GM19438 (cell line): ENCODE measurements at regions not wholly inside any gene's neighbourhood (a gene's known extent, or its start where the extent isn't known, plus 50 kb on each side); places are given as distances from the start of the nearest gene placed in this dataset.

Experiments used
- ATAC-seq: cut with Tn5 transposase; IDR thresholded peaks from one replicate; pipeline ENCODE4 v1.9.1; 2021; ENCODE audit warnings: low read depth; ENCODE audit not compliant: unreplicated experiment

DNA sequence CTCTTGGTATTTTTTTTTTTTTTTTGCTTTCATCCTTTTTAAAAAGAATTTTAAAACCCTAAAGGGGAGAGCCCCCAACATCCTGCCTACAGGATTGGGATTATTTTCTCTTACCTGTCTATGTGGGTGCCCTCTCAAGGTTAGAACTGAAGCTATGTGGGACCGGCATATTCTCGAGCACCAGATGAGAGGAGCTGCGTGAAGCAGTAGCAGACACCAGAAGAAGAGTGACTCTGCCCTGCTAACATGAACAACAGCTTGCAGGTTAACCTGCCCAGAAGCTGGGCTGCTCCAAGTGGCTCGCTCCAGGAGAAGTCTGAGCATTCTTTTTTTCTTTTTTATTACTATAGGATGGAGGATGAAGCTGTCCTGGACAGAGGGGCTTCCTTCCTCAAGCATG is 102.6 kb upstream of the SLC4A4 start:
- ATAC-seq, result no peak

DNA sequence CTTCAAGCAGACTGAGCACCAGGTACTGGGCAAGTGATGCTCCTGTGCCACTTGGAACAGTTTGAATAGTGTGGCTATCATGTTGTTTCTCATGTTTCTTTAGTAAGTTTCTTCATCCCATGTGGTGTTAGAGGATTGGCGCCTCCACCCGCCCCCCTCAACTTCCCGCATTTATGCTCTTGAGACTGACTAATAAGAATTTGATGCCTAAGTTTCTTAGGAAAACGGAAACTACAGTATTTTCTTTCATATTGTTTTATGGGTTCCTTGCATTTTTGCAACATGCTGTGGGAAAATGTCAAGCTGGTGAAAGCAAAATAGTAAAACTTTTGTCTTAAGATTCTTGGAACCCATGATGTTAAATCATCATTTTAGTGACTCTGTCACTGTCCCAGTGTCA is 101.2 kb upstream of the SLC4A4 start:
- no peak for ATAC-seq

DNA sequence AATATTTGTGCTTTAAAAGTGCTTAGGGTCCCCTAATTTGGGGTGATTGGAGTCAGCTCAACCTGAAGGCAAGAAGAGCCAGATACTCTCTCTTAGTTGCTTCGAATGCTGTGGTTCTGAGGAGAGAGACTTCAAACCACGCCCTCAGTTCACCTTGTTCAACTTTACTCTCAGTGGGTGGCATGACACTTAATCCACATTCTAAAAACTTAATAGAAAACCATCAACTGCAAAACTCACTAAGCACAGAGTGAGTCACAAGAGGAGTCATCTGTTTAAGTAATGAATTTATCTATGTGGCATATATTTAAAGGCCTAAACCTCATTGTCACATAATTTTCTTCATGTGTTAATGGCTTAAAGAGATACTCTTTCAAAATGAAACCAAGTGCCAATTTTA is 99.5 kb upstream of the SLC4A4 start:
- ATAC-seq, result no peak

DNA sequence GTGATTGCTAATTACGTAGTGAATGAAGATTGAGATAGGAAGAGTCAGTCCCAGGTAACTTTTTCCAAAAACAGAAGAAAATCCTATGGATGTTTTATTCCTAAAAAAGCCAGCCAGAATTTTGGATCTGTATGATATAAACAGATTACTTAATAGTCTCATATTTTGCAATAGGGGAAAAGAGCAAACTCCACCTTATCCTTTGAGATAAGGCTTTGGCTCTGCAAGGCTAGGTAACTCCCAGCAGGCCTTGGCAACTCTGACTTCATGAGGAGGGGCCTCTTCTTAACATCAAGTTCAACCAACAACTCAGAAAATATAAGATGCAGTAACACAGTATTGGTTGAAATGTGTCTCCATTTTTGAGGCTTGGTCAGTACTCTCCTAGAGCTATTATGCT is 98.7 kb upstream of the SLC4A4 start:
- no peak for ATAC-seq

DNA sequence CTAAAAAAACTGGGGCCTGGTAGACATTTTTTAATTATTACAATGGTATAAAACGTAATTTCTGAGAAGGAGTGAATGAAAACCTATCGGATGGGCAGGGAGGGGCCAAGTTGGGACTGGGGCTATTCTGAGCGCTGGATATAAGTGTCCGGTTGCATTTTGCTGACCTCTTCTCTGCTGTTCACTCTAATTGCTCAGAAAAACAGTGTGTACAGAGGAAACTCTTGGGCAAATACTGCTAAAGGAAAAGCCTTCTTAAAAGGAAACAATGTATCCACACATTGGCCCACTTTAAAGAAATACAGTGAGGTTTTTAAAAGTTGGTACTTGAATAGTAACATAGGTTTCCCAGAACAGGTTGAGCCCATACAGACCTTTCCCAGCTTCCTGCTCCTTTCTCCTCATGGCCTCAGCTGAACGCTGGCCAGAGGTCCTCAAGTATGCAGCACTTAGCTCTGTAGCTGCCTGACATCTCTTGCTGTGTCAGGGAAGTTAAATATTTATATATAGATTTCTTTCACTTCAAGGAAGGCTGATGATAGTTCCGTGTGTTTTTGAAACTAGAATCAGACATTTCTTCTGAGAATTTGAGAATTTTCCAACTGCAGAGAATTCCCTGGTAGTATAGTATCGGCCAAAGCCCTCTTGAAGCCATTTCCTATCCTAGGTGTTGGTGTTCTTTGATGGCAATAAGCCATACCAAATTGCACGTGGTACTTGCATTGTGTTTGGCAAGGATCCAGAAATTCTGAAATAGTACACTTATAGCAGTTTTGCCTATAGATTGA is 97.1 kb upstream of the SLC4A4 start:
- ATAC-seq, result no peak

DNA sequence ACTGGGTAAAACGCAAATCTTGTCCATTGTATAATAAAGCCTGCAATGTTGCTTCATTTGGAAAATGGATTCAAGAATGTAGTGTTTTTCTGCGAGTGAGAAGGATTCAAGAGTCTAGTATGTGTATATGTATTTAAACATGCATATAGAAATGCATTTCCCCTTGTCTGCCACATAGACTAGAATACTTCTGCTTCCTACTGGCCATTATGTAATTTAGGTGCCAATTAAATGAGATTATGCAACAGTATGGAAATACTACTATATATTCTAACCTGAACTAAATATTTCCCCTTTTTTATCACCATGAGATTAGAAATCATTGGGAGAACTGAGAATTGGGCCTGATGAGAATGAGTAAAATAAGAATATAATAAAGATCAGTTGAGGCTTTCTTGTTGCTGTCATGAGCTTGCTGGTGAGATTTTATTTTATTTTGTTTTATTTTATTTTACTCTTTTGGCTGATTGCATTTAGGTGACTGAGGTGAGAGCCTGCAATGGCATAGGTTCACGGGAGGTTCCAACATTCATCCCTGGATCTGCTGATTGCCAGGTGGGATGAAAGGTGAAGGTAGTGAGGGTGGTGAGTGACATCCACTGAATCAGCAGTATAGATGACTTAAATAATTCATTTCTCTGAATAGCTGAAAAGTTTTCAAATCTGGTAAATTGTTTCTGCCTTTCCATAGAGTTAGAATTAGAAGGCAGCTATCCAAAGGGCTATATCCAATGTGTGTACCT is 95.6 kb upstream of the SLC4A4 start:
- ATAC-seq, result no peak

DNA sequence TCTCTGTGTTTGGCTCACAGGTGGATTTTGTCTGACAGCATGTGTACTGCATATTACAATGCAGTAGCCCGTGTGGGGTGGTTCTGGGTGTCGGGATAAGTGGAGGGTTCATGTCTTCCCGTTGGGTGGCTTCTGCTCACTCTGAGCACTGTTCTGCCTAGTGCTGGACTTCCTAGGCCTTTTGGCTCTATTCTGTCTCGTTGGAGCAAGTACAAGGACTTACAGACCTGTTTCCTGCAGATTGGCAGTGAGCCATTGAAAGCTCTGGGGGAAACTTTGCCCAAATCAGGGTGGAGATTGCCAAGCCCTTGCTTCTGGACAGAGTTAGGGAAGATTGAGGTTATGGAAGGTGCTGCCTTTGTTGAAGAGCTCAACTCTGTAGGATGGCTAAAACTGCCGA is 91.1 kb upstream of the SLC4A4 start:
- ATAC-seq, result no peak

DNA sequence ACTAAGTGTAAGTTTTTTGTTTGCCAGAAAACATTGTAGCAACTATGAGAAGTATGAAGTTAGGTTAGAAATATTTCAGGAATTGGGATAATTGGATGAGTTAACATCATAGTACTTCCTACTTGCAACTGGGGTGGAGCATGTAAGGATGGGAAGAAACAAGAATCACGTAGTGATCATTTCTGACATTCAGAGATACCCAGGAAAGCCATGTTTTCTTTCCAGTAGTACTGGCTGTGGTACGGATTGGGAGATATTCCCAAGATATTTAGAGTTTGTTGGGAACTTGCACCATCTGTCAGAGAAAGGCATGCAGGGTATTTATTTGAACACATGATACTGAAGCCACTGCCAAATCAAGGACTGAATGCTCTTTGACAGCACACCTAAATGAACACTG is 87.6 kb upstream of the SLC4A4 start:
- ATAC-seq, result no peak

DNA sequence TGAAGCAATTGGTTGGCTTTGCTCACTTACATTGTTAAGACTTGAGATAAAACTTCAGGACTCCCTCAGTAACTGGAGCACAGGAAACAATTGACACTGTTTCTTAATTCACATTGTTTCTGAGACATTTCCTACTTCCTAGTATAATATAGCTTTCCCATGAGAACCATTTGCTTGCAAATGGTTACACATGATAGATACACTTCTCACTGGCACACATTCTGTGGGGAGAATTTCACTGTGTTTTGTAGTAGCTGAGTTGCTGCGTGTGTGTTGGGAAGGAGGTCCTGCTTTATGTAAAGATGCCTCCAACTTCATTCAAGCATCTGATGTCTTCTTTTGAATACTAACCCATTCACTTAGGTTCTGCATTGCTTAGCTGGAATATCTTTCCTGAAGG is 85.3 kb upstream of the SLC4A4 start:
- ATAC-seq, result no peak

DNA sequence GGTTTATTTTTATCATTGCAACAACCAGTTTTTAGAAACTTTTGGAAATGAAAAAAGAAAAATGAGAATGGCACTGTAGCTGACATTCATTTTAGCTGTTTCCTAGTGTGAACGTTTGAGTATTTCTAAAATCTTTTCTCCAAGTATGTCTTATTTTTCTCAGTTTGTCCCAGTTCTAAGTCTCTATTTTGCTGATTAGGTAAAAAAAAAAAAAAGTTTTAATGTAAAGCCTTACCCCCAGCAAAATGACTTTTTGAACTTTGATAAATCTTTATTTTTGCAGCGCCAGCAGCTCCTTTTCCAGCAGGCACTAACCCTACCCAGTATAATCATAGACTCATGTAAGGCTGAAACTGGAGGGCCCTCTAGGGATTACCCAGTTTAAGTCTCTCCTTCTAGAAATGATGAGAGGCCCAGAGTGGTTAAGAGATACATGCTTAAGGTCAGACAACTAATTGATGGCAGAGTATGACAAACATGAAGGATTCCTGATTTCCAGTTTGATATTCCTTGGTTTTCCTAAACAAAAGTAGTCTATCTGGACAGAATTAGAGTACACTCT is 84.3 kb upstream of the SLC4A4 start:
- no peak for ATAC-seq

DNA sequence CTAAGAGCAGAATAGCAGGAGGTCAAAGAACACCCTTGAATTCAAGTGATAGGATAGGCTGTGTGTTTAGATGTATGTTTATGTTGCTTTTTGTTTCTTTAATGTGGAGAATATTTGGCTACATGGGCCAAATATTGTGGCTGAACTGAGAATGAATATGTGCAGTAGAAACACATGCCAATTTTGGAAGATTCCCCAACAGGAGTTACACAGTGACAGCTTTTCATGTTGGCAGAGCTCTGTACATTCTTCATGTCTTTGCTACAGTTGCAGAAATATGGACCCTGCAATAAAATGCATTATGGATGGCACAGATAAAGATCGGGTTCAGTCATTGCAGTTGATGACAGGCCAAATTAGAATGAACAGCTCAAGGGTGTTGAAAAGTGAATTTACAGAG is 82.8 kb upstream of the SLC4A4 start:
- no peak for ATAC-seq

DNA sequence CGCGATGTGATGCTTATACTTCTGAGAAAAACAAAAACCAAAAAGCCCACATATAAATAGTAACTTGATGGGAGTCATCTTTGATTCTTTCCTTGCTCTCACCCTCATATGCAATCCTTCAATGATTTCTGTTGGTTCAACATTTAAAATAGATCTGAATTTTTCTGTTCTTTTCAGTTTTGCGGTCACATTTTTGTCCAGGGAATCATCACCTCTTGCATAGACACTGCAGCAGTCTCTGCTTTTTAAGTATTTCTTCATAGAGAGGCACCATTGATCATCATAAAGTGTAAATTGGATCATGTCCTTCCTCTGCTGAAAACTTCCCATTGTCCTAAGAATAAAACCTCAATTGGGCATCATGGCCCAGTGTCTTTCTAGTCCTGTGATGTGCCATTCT is 81.1 kb upstream of the SLC4A4 start:
- no peak for ATAC-seq

DNA sequence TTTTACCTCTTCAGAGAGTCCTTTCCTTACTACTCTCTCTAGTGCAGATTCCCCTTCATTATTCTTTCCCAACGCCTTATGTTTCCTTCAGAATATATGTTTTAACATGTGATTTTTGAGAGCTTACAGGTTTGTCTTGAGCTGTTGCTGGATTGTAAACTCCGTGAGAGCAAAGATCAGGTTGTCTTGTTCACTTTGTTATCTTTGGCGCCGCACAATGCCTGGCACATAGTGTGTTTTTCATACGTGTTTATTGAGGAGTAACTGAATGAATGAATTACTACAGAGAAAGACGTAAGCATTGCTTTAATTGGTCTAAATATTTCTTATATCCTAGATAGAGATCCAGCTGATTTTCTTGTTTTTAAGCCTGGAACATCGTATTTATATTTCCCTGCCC is 80.5 kb upstream of the SLC4A4 start:
- ATAC-seq, result no peak

DNA sequence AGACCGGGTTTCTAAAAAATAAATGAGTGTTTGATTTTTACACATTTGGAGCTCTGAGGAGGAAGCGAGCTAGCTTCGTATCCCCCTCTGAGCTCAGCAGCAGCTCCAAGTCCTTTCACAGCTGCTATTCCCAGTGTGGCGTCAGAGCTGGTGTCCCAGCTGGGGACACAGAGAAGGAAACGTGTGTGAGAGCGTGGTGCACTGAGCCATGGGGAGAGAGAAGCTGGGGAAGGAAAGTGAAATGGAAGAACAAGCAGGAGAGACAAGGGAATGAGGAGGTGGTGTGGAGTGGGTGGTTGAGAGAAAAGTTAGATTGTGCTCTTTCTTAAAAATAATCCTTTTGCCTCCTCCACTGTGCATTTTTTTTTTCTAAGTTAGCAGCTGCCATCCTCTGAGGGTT is 79.5 kb upstream of the SLC4A4 start:
- no peak for ATAC-seq

DNA sequence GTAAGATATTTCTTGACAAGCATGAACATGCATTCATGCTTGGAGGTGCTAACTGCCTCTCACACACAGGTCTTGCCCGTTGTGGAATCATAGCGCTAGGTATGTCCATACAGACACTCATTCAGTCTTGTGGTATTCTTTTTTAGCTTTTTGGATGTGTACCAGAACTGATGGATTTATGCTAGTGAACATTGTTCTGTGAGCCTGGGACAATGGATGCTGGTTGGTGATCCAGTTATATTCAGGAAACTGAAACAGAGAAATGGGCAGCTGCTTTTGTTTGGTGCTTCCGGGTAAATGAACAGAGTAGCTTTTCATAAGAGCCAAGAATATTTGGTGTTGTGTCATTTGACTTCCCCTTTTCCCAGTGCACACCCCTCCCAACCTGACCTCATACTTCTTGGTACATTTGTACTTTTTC is 78.9 kb upstream of the SLC4A4 start:
- no peak for ATAC-seq

DNA sequence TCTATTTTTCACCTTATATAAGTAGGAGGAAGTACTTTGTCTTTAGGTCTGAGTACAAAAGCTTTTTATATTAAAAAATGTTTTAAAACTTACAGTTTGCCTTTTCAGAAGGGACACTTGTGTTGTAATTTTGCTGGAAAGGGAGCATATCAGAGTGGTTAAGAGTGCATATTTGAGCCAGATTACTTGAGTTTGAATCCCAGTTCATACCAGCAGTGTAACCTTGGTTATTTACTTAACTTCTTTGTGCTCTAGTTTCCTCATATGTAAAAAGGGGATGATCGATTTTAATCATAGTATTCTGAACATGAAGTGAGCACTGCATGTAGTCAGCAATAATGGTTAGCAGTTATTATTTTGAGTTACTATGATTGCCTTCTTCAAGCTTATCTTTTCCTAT is 78.3 kb upstream of the SLC4A4 start:
- ATAC-seq, result no peak

DNA sequence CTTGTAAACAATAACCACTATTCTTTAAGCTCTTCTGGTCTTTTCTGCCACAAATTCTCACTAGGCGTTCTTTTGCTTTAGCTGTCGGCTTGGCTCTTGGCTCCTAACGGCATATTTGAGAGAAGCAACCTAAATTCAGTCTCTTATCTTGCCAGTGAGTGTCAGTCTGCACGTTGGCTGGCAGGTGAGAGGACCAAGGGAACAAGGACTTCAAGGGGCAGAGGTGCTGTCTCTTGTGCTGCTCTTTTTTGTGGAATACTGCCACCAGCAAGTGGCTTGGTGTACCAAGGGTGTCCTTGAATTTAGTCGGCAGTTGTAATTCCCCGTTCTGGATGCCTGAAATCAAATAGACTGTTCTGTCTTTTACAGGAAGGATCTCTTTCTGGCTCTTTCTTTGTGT is 77.8 kb upstream of the SLC4A4 start:
- no peak for ATAC-seq

DNA sequence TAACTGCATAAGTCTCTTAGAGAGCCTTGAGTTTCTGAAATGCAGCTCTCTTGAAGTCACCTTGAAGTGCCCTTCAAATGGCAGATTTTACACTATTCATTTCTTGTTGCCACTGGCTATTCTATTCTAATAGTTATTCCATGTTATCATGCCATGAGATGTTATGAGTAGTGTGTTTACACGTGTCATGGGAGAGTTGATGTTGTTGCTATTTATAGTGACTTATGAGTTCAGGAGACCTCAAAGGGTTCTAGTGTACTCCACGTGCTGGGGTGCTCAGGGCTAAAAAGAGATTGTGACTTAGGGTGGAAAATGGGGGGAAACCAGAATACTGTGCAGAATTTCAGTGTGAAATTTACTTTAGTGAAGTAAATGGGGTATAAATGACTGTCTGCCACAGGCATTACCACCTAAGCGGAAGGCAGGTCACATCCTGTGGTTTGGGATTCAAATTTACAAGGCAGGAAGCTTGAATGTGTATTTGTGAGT is 77.1 kb upstream of the SLC4A4 start:
- ATAC-seq, result no peak

DNA sequence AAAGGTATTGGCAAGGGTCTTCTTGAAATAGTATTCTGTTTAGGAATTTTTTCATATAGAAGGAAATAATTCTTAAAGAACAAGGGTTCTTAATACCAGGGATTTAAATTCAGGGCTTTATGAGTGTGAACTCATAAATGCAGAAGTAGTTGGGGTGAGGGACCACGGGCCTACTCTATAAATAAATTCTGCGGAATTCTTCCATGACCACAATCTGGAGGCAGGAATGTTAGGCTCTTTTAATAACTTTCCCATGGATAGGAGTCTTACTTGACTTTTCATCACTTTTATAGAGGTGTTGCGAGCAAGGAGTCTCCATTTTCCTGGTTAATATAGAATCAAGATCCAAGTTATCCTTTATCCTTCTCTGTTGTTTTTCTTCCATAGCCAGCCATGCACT is 76.7 kb upstream of the SLC4A4 start:
- no peak for ATAC-seq

DNA sequence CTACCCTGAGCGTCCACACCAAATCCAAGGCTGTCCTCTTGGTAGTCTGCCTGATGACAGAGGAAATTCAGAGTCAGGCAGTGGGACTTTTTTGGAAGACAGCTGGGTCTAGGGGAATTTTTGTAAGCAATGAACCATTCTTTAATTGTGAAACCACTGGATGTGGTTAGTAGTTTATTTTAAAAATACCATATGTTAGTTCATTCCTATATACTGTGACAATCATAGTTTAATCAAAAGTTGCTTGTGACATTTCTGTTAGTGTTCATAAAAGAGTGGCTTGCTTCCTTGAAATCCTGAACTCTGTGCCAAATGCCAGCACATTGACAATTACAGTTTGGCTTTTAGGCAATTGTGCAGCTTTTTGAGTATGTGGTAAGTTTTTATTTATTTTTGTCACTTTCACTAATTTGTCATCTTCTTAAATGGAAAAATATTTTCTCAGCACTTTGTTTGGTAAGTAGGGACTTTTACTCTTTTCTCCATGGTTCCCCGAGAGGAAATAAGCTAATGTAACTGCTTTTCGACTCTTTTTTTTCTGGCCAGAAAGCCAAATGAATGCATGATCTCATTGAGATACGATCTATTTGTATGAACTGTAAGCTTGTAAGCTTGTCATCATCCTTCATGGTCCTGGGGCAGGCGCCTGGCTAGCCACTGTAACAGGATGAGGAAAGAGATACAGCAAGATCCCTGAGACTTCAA is 72.6 kb upstream of the SLC4A4 start:
- ATAC-seq, result no peak

DNA sequence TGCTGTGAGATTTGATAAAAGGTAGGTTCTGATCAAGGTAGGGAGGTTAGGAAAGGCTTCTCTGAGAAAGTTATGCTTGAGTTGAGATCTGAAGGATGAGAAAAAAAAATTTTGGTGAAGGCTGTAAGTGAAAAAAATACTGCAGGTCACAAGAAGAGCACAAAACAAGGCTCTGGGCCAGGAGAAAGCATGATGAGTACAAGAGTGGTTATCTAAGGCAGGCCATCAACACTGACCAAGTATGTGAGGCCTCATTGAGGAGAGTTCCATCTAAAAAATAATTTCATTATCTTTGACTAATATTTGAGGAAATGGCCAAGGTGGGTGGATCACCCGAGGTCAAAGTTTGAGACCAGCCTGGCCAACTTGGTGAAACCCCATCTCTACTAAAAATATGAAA is 71.6 kb upstream of the SLC4A4 start:
- no peak for ATAC-seq
